HG03103 (cell line): ENCODE measurements at regions not wholly inside any gene's neighbourhood (a gene's known extent, or its start where the extent isn't known, plus 50 kb on each side); places are given as distances from the start of the nearest gene placed in this dataset.

Experiments
- ATAC-seq: cut with Tn5 transposase; IDR thresholded peaks from one replicate; pipeline ENCODE4 v1.9.1; 2021; ENCODE audit warnings: low read depth; ENCODE audit not compliant: unreplicated experiment

- ATAC-seq: no peak
These were observed 168.0 kb upstream of the DIPK2B start for GRCh38 chrX:45368705-45369104.

- ATAC-seq: no peak
These were observed 162.9 kb upstream of the DIPK2B start for GRCh38 chrX:45363596-45363995.

GRCh38 chrX:45360571-45360970, 159.9 kb upstream of the DIPK2B start:
- ATAC-seq: no peak

- no peak for ATAC-seq
These were observed 157.7 kb upstream of the DIPK2B start for GRCh38 chrX:45358392-45358791.

- no peak for ATAC-seq
These were observed 152.8 kb upstream of the DIPK2B start for GRCh38 chrX:45353456-45353855.

- no peak for ATAC-seq
These were observed 151.9 kb upstream of the DIPK2B start for GRCh38 chrX:45352611-45353010.

- ATAC-seq: no peak
These were observed 150.8 kb upstream of the DIPK2B start for GRCh38 chrX:45351478-45351877.

- ATAC-seq: no peak
These were observed 147.6 kb upstream of the DIPK2B start for GRCh38 chrX:45348296-45348695.

GRCh38 chrX:45347877-45348276, 147.2 kb upstream of the DIPK2B start:
- no peak for ATAC-seq

GRCh38 chrX:45344594-45344993, 143.9 kb upstream of the DIPK2B start:
- ATAC-seq: no peak

GRCh38 chrX:45329217-45329616, 128.5 kb upstream of the DIPK2B start:
- no peak for ATAC-seq

GRCh38 chrX:45324941-45325340, 124.3 kb upstream of the DIPK2B start:
- no peak for ATAC-seq

- ATAC-seq: no peak
These were observed 122.7 kb upstream of the DIPK2B start for GRCh38 chrX:45323387-45323786.

GRCh38 chrX:45322820-45323219, 122.1 kb upstream of the DIPK2B start:
- ATAC-seq: no peak

- no peak for ATAC-seq
These were observed 121.7 kb upstream of the DIPK2B start for GRCh38 chrX:45322382-45322781.

- no peak for ATAC-seq
These were observed 119.5 kb upstream of the DIPK2B start for GRCh38 chrX:45320191-45320590.

- no peak for ATAC-seq
These were observed 109.1 kb upstream of the DIPK2B start for GRCh38 chrX:45309801-45310200.

GRCh38 chrX:45309096-45309495, 108.4 kb upstream of the DIPK2B start:
- ATAC-seq: no peak

GRCh38 chrX:45306794-45307193, 106.1 kb upstream of the DIPK2B start:
- ATAC-seq: no peak

GRCh38 chrX:45300638-45301037, 100.0 kb upstream of the DIPK2B start:
- no peak for ATAC-seq

GRCh38 chrX:45295259-45295986, 94.7 kb upstream of the DIPK2B start:
- no peak for ATAC-seq

GRCh38 chrX:45274576-45274975, 73.9 kb upstream of the DIPK2B start:
- ATAC-seq: no peak

- no peak for ATAC-seq
These were observed 66.3 kb upstream of the DIPK2B start for GRCh38 chrX:45267007-45267406.
